Endometrium (tissue), 2 donors: ENCODE measurements at regions not wholly inside any gene's neighbourhood (a gene's known extent, or its start where the extent isn't known, plus 50 kb on each side); places are given as distances from the start of the nearest gene placed in this dataset.

Experiments
- FAIRE-seq: peaks from 2 replicates; lab custom pipeline; 2012; peaks lifted over from hg19 to GRCh38; lab: Jason Lieb, UNC
- donor health status: control.
- donor health status: control.

GRCh38 chr5:107293541-107294210 lies 377.1 kb downstream of the EFNA5 start:
- FAIRE-seq: peak; percentile 96

- FAIRE-seq: no peak
Observed at GRCh38 chr5:107291866-107292265, 378.9 kb downstream of the EFNA5 start.

- peak; percentile 74 for FAIRE-seq
Observed at GRCh38 chr5:107290780-107291398, 379.8 kb downstream of the EFNA5 start.

GRCh38 chr5:107289030-107289714 lies 381.6 kb downstream of the EFNA5 start:
- no peak for FAIRE-seq

GRCh38 chr5:107286447-107287098 lies 384.2 kb downstream of the EFNA5 start:
- FAIRE-seq: peak; percentile 37

GRCh38 chr5:107285772-107286171 lies 385.0 kb downstream of the EFNA5 start:
- FAIRE-seq: no peak

- no peak for FAIRE-seq
Observed at GRCh38 chr5:107284822-107285525, 385.8 kb downstream of the EFNA5 start.

GRCh38 chr5:107282061-107282460 lies 388.7 kb downstream of the EFNA5 start:
- FAIRE-seq: no peak

GRCh38 chr5:107278774-107279173 lies 392.0 kb downstream of the EFNA5 start:
- FAIRE-seq: no peak

GRCh38 chr5:107277485-107278125 lies 393.1 kb downstream of the EFNA5 start:
- FAIRE-seq: no peak

- no peak for FAIRE-seq
Observed at GRCh38 chr5:107275333-107275732, 395.4 kb downstream of the EFNA5 start.

GRCh38 chr5:107274571-107274970 lies 396.2 kb downstream of the EFNA5 start:
- FAIRE-seq: peak; percentile 76

GRCh38 chr5:107272954-107273353 lies 397.8 kb downstream of the EFNA5 start:
- FAIRE-seq: no peak

- no peak for FAIRE-seq
Observed at GRCh38 chr5:107272509-107272908, 398.2 kb downstream of the EFNA5 start.

GRCh38 chr5:107271682-107272350 lies 398.9 kb downstream of the EFNA5 start:
- no peak for FAIRE-seq

GRCh38 chr5:107270561-107270960 lies 400.2 kb downstream of the EFNA5 start:
- FAIRE-seq: no peak

GRCh38 chr5:107269678-107270077 lies 401.1 kb downstream of the EFNA5 start:
- no peak for FAIRE-seq

GRCh38 chr5:107269256-107269655 lies 401.5 kb downstream of the EFNA5 start:
- FAIRE-seq: no peak

GRCh38 chr5:107268241-107268640 lies 402.5 kb downstream of the EFNA5 start:
- FAIRE-seq: no peak

- FAIRE-seq: no peak
Observed at GRCh38 chr5:107266100-107266499, 404.6 kb downstream of the EFNA5 start.

GRCh38 chr5:107265193-107265592 lies 405.5 kb downstream of the EFNA5 start:
- FAIRE-seq: no peak
